ENCODE measurements at regions not wholly inside any gene's neighbourhood (a gene's known extent, or its start where the extent isn't known, plus 50 kb on each side); places are given as distances from the start of the nearest gene placed in this dataset.

GRCh38 chr7:142359694-142360279 is 101.9 kb upstream of the PRSS58 start:
- Histone ChIP-seq H3K9me3 (ENCODE audit: low read depth, low read length) (no peaks in the 10 kb centered on the region), H3K4me1 (ENCODE audit: insufficient read depth, low read length) (peaks cover 9% of the 10 kb centered on the region), H3K4me3 (ENCODE audit: low read length) (no peak overlapping the region), H3K27me3 (ENCODE audit: insufficient read depth, low read length) (no peaks in the 10 kb centered on the region)

GRCh38 chr7:142357953-142358520 is 100.2 kb upstream of the PRSS58 start:
- Histone ChIP-seq H3K4me1 (ENCODE audit: insufficient read depth, low read length) (peaks cover 9% of the 10 kb centered on the region), H3K27me3 (ENCODE audit: insufficient read depth, low read length) (no peaks in the 10 kb centered on the region), H3K4me3 (ENCODE audit: low read length) (no peak overlapping the region), H3K9me3 (ENCODE audit: low read depth, low read length) (no peaks in the 10 kb centered on the region)

- Histone ChIP-seq H3K27me3 (ENCODE audit: insufficient read depth, low read length) (no peaks in the 10 kb centered on the region), H3K9me3 (ENCODE audit: low read depth, low read length) (no peaks in the 10 kb centered on the region)
Observed at GRCh38 chr7:142356166-142356565, 98.3 kb upstream of the PRSS58 start.

GRCh38 chr7:142355328-142355727 is 97.5 kb upstream of the PRSS58 start:
- Histone ChIP-seq H3K9me3 (ENCODE audit: low read depth, low read length) (no peaks in the 10 kb centered on the region), H3K4me3 (ENCODE audit: low read length) (no peak overlapping the region), H3K27me3 (ENCODE audit: insufficient read depth, low read length) (no peaks in the 10 kb centered on the region), H3K4me1 (ENCODE audit: insufficient read depth, low read length) (peaks cover 12% of the 10 kb centered on the region)

More at GRCh38 chr7:142356166-142356565, 98.3 kb upstream of the PRSS58 start:
- Histone ChIP-seq H3K4me1 (ENCODE audit: insufficient read depth, low read length) (peaks cover 12% of the 10 kb centered on the region), H3K4me3 (ENCODE audit: low read length) (no peak overlapping the region)

- Histone ChIP-seq H3K4me3 (ENCODE audit: low read length) (no peak overlapping the region), H3K27me3 (ENCODE audit: insufficient read depth, low read length) (no peaks in the 10 kb centered on the region), H3K4me1 (ENCODE audit: insufficient read depth, low read length) (peaks cover 12% of the 10 kb centered on the region), H3K9me3 (ENCODE audit: low read depth, low read length) (no peaks in the 10 kb centered on the region)
Observed at GRCh38 chr7:142353147-142354060, 95.5 kb upstream of the PRSS58 start.

- Histone ChIP-seq H3K9me3 (ENCODE audit: low read depth, low read length) (no peaks in the 10 kb centered on the region), H3K27me3 (ENCODE audit: insufficient read depth, low read length) (no peaks in the 10 kb centered on the region), H3K4me1 (ENCODE audit: insufficient read depth, low read length) (peaks cover 7% of the 10 kb centered on the region), H3K4me3 (ENCODE audit: low read length) (no peak overlapping the region)
Observed at GRCh38 chr7:142352543-142352942, 94.7 kb upstream of the PRSS58 start.

- no peaks in the 10 kb centered on the region for H3K27me3 ChIP-seq (ENCODE audit: insufficient read depth, low read length)
- peaks cover 7% of the 10 kb centered on the region for H3K4me1 ChIP-seq (ENCODE audit: insufficient read depth, low read length)
- H3K4me3 ChIP-seq (ENCODE audit: low read length): no peak overlapping the region
- H3K9me3 ChIP-seq (ENCODE audit: low read depth, low read length): no peaks in the 10 kb centered on the region
Observed at GRCh38 chr7:142351145-142351544, 93.3 kb upstream of the PRSS58 start.

- Histone ChIP-seq H3K27me3 (ENCODE audit: insufficient read depth, low read length) (no peaks in the 10 kb centered on the region), H3K9me3 (ENCODE audit: low read depth, low read length) (no peaks in the 10 kb centered on the region), H3K4me3 (ENCODE audit: low read length) (no peak overlapping the region), H3K4me1 (ENCODE audit: insufficient read depth, low read length) (peaks cover 7% of the 10 kb centered on the region)
Observed at GRCh38 chr7:142349670-142350405, 92.0 kb upstream of the PRSS58 start.

- H3K4me3 ChIP-seq (ENCODE audit: low read length): no peak overlapping the region
- H3K27me3 ChIP-seq (ENCODE audit: insufficient read depth, low read length): no peaks in the 10 kb centered on the region
- peaks cover 7% of the 10 kb centered on the region for H3K4me1 ChIP-seq (ENCODE audit: insufficient read depth, low read length)
- H3K9me3 ChIP-seq (ENCODE audit: low read depth, low read length): no peaks in the 10 kb centered on the region
Observed at GRCh38 chr7:142348921-142349405, 91.1 kb upstream of the PRSS58 start.

GRCh38 chr7:142348100-142348499 is 90.2 kb upstream of the PRSS58 start:
- Histone ChIP-seq H3K4me1 (ENCODE audit: insufficient read depth, low read length) (peaks cover 7% of the 10 kb centered on the region), H3K27me3 (ENCODE audit: insufficient read depth, low read length) (no peaks in the 10 kb centered on the region), H3K9me3 (ENCODE audit: low read depth, low read length) (no peaks in the 10 kb centered on the region), H3K4me3 (ENCODE audit: low read length) (no peak overlapping the region)

GRCh38 chr7:142347091-142347490 is 89.2 kb upstream of the PRSS58 start:
- Histone ChIP-seq H3K4me3 (ENCODE audit: low read length) (no peak overlapping the region), H3K9me3 (ENCODE audit: low read depth, low read length) (no peaks in the 10 kb centered on the region), H3K27me3 (ENCODE audit: insufficient read depth, low read length) (no peaks in the 10 kb centered on the region), H3K4me1 (ENCODE audit: insufficient read depth, low read length) (no peaks in the 10 kb centered on the region)

GRCh38 chr7:142345811-142346210 is 88.0 kb upstream of the PRSS58 start:
- no peaks in the 10 kb centered on the region for H3K9me3 ChIP-seq (ENCODE audit: low read depth, low read length)
- no peaks in the 10 kb centered on the region for H3K27me3 ChIP-seq (ENCODE audit: insufficient read depth, low read length)
- no peaks in the 10 kb centered on the region for H3K4me1 ChIP-seq (ENCODE audit: insufficient read depth, low read length)
- no peak overlapping the region for H3K4me3 ChIP-seq (ENCODE audit: low read length)

GRCh38 chr7:142338633-142339501 is 81.0 kb upstream of the PRSS58 start:
- Histone ChIP-seq H3K4me1 (ENCODE audit: insufficient read depth, low read length) (no peaks in the 10 kb centered on the region), H3K4me3 (ENCODE audit: low read length) (no peak overlapping the region), H3K9me3 (ENCODE audit: low read depth, low read length) (no peaks in the 10 kb centered on the region), H3K27me3 (ENCODE audit: insufficient read depth, low read length) (no peaks in the 10 kb centered on the region)

All from mononuclear cell (primary cell).